ENCODE measurements at regions not wholly inside any gene's neighbourhood (a gene's known extent, or its start where the extent isn't known, plus 50 kb on each side); places are given as distances from the start of the nearest gene placed in this dataset.

DNA sequence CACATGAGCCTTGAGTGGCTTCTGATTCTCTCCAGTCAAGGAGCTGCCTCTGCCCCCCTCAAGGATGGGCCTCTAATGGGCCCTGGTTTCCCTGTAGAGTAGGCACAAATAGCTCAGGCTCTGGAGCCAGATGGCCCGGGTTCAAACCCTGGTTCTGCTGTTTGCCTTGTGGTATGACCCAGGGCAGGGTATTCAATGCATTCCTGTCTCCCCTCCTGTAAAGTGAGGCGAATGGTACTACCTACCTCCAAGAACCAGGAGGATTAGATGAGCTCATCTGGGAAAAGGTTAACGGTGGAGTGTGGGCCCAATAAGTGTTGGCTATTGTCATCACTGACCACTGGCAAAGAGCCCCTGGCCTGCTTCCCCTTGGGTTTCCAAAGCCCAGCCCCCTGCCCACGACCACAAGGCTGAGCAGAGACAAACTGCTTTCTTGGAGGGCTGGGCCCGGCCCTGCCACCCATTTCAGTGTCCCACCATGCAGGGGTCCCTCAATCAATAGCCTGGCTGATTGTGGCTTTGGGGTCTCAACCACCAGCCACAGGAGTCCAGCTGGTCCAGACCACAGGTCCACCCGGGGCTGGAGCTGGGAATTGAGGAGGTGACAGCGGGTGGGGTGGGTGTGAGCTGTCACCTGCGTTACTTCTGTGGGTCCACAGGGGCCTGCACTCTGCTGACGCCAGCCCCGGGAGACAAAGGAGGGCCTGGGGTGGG, 115.6 kb upstream of the RUNX3 start:
- no peak overlapping the region for H3K4me3 ChIP-seq (replicated peaks in 1 of 3; ENCODE audit: insufficient read depth in 1 of 3, low read depth in 2 of 3, low read length in 3 of 3)
- CTCF ChIA-PET (ENCODE audit: low intra/inter-chr PET ratio, low total read pairs): no interaction called here
- H3K4me1 ChIP-seq (ENCODE audit: insufficient read depth, low read length): no peaks in the 10 kb centered on the region
- no peak overlapping the region for H3K27ac ChIP-seq (ENCODE audit: extremely low read length, insufficient read depth, low read length)
- no peaks in the 10 kb centered on the region for H3K79me2 ChIP-seq (ENCODE audit: insufficient read depth, low read length)
- no TSS peak for BruUV-seq (replicated peaks)
- no peaks in the 10 kb centered on the region for H3K9me3 ChIP-seq (ENCODE audit: low read length)
- H3K36me3 ChIP-seq (replicated peaks in 1 of 2; ENCODE audit: control insufficient read depth in 1 of 2, insufficient read depth in 2 of 2, low read length in 2 of 2): no peaks in the 10 kb centered on the region
- H3K4me2 ChIP-seq (ENCODE audit: low read depth, low read length): no peak overlapping the region
- no peak for FAIRE-seq
- ATAC-seq: no peak
- no peak overlapping the region for H3K9ac ChIP-seq (ENCODE audit: insufficient read depth, low read depth, low read length)
- POLR2A ChIA-PET: no interaction called here
- H3K27me3 ChIP-seq (ENCODE audit: control insufficient read depth in 1 of 2, insufficient read depth in 2 of 2, low read length in 2 of 2): peaks cover 3 to 25% of the 10 kb centered on the region in 2 experiments; a peak in 3 of 5 replicates
- H4K20me1 ChIP-seq (ENCODE audit: insufficient read depth, low read length): no peaks in the 10 kb centered on the region
- in situ Hi-C loops (cut with HindIII; ENCODE audit: extremely low pct_ligation_motif_present, low pct_unique_long_range_greater_than_20kb): no loop called here
- DNase-seq (ENCODE audit: low spot score): no peak
- 33% methylated on average over 1 of the region's 10 CpGs for WGBS (ENCODE audit: low lambda C conversion rate)
- intact Hi-C loops (cut with micrococcal nuclease; ENCODE audit: unreplicated experiment): no loop called here
- no peak overlapping the region for H2AFZ ChIP-seq (ENCODE audit: low read length)
- TF ChIP-seq ZNF263 (CRISPR knock-in tag; IDR thresholded peaks at IDR 0.05) (no peak), GPN1 (CRISPR knock-in tag; IDR thresholded peaks at IDR 0.05; ENCODE audit: borderline replicate concordance) (no peak), TRIM24 (CRISPR knock-in tag; IDR thresholded peaks at IDR 0.05) (no peak), TEAD3 (CRISPR knock-in tag; optimal IDR thresholded peaks at IDR 0.05; ENCODE audit: borderline replicate concordance) (no peak), CHCHD3 (CRISPR knock-in tag; IDR thresholded peaks at IDR 0.05) (no peak), YY1 (IDR thresholded peaks at IDR 0.05; ENCODE audit: insufficient read depth, insufficient replicate concordance, low read depth, low read length) (no peak)
- TF ChIP-seq, protein P1, sequence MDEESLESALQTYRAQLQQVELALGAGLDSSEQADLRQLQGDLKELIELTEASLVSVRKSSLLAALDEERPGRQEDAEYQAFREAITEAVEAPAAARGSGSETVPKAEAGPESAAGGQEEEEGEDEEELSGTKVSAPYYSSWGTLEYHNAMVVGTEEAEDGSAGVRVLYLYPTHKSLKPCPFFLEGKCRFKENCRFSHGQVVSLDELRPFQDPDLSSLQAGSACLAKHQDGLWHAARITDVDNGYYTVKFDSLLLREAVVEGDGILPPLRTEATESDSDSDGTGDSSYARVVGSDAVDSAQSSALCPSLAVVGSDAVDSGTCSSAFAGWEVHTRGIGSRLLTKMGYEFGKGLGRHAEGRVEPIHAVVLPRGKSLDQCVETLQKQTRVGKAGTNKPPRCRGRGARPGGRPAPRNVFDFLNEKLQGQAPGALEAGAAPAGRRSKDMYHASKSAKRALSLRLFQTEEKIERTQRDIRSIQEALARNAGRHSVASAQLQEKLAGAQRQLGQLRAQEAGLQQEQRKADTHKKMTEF (CRISPR knock-in tag; IDR thresholded peaks at IDR 0.05): no peak
- TF ChIP-seq, protein P2, sequence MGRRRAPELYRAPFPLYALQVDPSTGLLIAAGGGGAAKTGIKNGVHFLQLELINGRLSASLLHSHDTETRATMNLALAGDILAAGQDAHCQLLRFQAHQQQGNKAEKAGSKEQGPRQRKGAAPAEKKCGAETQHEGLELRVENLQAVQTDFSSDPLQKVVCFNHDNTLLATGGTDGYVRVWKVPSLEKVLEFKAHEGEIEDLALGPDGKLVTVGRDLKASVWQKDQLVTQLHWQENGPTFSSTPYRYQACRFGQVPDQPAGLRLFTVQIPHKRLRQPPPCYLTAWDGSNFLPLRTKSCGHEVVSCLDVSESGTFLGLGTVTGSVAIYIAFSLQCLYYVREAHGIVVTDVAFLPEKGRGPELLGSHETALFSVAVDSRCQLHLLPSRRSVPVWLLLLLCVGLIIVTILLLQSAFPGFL (CRISPR knock-in tag; IDR thresholded peaks at IDR 0.05): no peak
- TF ChIP-seq, protein P3, sequence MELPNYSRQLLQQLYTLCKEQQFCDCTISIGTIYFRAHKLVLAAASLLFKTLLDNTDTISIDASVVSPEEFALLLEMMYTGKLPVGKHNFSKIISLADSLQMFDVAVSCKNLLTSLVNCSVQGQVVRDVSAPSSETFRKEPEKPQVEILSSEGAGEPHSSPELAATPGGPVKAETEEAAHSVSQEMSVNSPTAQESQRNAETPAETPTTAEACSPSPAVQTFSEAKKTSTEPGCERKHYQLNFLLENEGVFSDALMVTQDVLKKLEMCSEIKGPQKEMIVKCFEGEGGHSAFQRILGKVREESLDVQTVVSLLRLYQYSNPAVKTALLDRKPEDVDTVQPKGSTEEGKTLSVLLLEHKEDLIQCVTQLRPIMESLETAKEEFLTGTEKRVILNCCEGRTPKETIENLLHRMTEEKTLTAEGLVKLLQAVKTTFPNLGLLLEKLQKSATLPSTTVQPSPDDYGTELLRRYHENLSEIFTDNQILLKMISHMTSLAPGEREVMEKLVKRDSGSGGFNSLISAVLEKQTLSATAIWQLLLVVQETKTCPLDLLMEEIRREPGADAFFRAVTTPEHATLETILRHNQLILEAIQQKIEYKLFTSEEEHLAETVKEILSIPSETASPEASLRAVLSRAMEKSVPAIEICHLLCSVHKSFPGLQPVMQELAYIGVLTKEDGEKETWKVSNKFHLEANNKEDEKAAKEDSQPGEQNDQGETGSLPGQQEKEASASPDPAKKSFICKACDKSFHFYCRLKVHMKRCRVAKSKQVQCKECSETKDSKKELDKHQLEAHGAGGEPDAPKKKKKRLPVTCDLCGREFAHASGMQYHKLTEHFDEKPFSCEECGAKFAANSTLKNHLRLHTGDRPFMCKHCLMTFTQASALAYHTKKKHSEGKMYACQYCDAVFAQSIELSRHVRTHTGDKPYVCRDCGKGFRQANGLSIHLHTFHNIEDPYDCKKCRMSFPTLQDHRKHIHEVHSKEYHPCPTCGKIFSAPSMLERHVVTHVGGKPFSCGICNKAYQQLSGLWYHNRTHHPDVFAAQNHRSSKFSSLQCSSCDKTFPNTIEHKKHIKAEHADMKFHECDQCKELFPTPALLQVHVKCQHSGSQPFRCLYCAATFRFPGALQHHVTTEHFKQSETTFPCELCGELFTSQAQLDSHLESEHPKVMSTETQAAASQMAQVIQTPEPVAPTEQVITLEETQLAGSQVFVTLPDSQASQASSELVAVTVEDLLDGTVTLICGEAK (IDR thresholded peaks at IDR 0.05): no peak
- TF ChIP-seq, protein P3 (CRISPR knock-in tag; IDR thresholded peaks at IDR 0.05): no peak

Data from HepG2 (cell line).